ENCODE measurements at regions not wholly inside any gene's neighbourhood (a gene's known extent, or its start where the extent isn't known, plus 50 kb on each side); places are given as distances from the start of the nearest gene placed in this dataset.

- TF ChIP-seq CTCF (IDR thresholded peaks at IDR 0.05) (no peak), EP300 (IDR thresholded peaks at IDR 0.05) (no peak), POLR2AphosphoS5 (IDR thresholded peaks at IDR 0.05) (no peak)
Measured at GRCh38 chr13:44103429-44104196, 223.9 kb downstream of the LACC1 start.

Measured in suprapubic skin (tissue), 4 donors.